ENCODE measurements at regions not wholly inside any gene's neighbourhood (a gene's known extent, or its start where the extent isn't known, plus 50 kb on each side); places are given as distances from the start of the nearest gene placed in this dataset.

- no peaks in the 10 kb centered on the region for H3K36me3 Mint-ChIP-seq (ENCODE audit: low read depth, unreplicated experiment)
- Histone ChIP-seq H3K4me2 (ENCODE audit: low read length) (peak overlapping the region; percentile 58), H3K9me3 (ENCODE audit: insufficient read depth, low read depth, low read length) (no peaks in the 10 kb centered on the region), H4K20me1 (ENCODE audit: insufficient read depth, low read length) (no peaks in the 10 kb centered on the region), H3K79me2 (ENCODE audit: insufficient read depth, low read length) (no peaks in the 10 kb centered on the region), H3K4me3 (ENCODE audit: insufficient read depth, low read depth, low read length) (no peak overlapping the region), H3K27me3 (ENCODE audit: insufficient read depth, low read length) (no peaks in the 10 kb centered on the region), H3K36me3 (ENCODE audit: insufficient read depth, low read length) (no peaks in the 10 kb centered on the region), H3K4me1 (ENCODE audit: insufficient read depth, low read length) (peaks cover 15% of the 10 kb centered on the region), H3K9ac (ENCODE audit: low read length) (no peak overlapping the region), H3K27ac (ENCODE audit: low read depth, low read length) (no peak overlapping the region), H2AFZ (ENCODE audit: low read depth, low read length) (no peak overlapping the region)
- peaks cover 8% of the 10 kb centered on the region for H3K9me3 Mint-ChIP-seq (ENCODE audit: unreplicated experiment)
- FAIRE-seq (no peak), DNase-seq (ENCODE audit: low read depth) (no peak)
- no peak for TF ChIP-seq EZH2 (IDR thresholded peaks at IDR 0.05; ENCODE audit: insufficient read depth, low read length)
- TF ChIP-seq CTCF (IDR thresholded peaks at IDR 0.05; ENCODE audit: insufficient read depth, low read depth, low read length), result no peak
- H3K27me3 Mint-ChIP-seq (ENCODE audit: low read depth, unreplicated experiment), result peaks cover 9% of the 10 kb centered on the region
- no peak overlapping the region for H3K4me3 Mint-ChIP-seq (ENCODE audit: unreplicated experiment)
- H3K4me1 Mint-ChIP-seq (ENCODE audit: low read depth, unreplicated experiment), result peaks cover 15% of the 10 kb centered on the region
- H3K27ac Mint-ChIP-seq (ENCODE audit: unreplicated experiment), result no peak overlapping the region
Observed at GRCh38 chr7:50954245-50954644, 171.5 kb upstream of the GRB10 start.

GRCh38 chr7:50953820-50954219, 171.1 kb upstream of the GRB10 start:
- DNase-seq (ENCODE audit: low read depth) (peak; percentile 73), FAIRE-seq (no peak)
- Mint-ChIP-seq H3K4me1 (ENCODE audit: low read depth, unreplicated experiment) (peaks cover 15% of the 10 kb centered on the region), H3K9me3 (ENCODE audit: unreplicated experiment) (peaks cover 11% of the 10 kb centered on the region), H3K27me3 (ENCODE audit: low read depth, unreplicated experiment) (peaks cover 7% of the 10 kb centered on the region), H3K4me3 (ENCODE audit: unreplicated experiment) (no peak overlapping the region), H3K36me3 (ENCODE audit: low read depth, unreplicated experiment) (no peaks in the 10 kb centered on the region), H3K27ac (ENCODE audit: unreplicated experiment) (no peak overlapping the region)
- Histone ChIP-seq H3K27ac (ENCODE audit: low read depth, low read length) (no peak overlapping the region), H3K4me1 (ENCODE audit: insufficient read depth, low read length) (peaks cover 15% of the 10 kb centered on the region), H3K9ac (ENCODE audit: low read length) (no peak overlapping the region), H3K4me3 (ENCODE audit: insufficient read depth, low read depth, low read length) (no peak overlapping the region), H3K9me3 (ENCODE audit: insufficient read depth, low read depth, low read length) (no peaks in the 10 kb centered on the region), H3K27me3 (ENCODE audit: insufficient read depth, low read length) (no peaks in the 10 kb centered on the region), H4K20me1 (ENCODE audit: insufficient read depth, low read length) (no peaks in the 10 kb centered on the region), H3K4me2 (ENCODE audit: low read length) (peak overlapping the region; percentile 58), H2AFZ (ENCODE audit: low read depth, low read length) (peak overlapping the region; percentile 35), H3K79me2 (ENCODE audit: insufficient read depth, low read length) (no peaks in the 10 kb centered on the region), H3K36me3 (ENCODE audit: insufficient read depth, low read length) (no peaks in the 10 kb centered on the region)
- TF ChIP-seq EZH2 (IDR thresholded peaks at IDR 0.05; ENCODE audit: insufficient read depth, low read length), result no peak
- TF ChIP-seq CTCF (IDR thresholded peaks at IDR 0.05; ENCODE audit: insufficient read depth, low read depth, low read length), result no peak

- FAIRE-seq, result no peak
- H3K36me3 ChIP-seq (ENCODE audit: insufficient read depth, low read length), result no peaks in the 10 kb centered on the region
- H3K27me3 ChIP-seq (ENCODE audit: insufficient read depth, low read length), result no peaks in the 10 kb centered on the region
- H4K20me1 ChIP-seq (ENCODE audit: insufficient read depth, low read length), result no peaks in the 10 kb centered on the region
- H3K79me2 ChIP-seq (ENCODE audit: insufficient read depth, low read length), result no peaks in the 10 kb centered on the region
- no peak overlapping the region for H3K4me3 ChIP-seq (ENCODE audit: insufficient read depth, low read depth, low read length)
- no peak overlapping the region for H2AFZ ChIP-seq (ENCODE audit: low read depth, low read length)
- peaks cover 11% of the 10 kb centered on the region for H3K9me3 Mint-ChIP-seq (ENCODE audit: unreplicated experiment)
- H3K27me3 Mint-ChIP-seq (ENCODE audit: low read depth, unreplicated experiment), result peaks cover 7% of the 10 kb centered on the region
- H3K36me3 Mint-ChIP-seq (ENCODE audit: low read depth, unreplicated experiment), result no peaks in the 10 kb centered on the region
- peak overlapping the region; percentile 58 for H3K4me2 ChIP-seq (ENCODE audit: low read length)
- no peaks in the 10 kb centered on the region for H3K9me3 ChIP-seq (ENCODE audit: insufficient read depth, low read depth, low read length)
- TF ChIP-seq EZH2 (IDR thresholded peaks at IDR 0.05; ENCODE audit: insufficient read depth, low read length), result no peak
- no peak for TF ChIP-seq CTCF (IDR thresholded peaks at IDR 0.05; ENCODE audit: insufficient read depth, low read depth, low read length)
- H3K27ac ChIP-seq (ENCODE audit: low read depth, low read length), result no peak overlapping the region
- peaks cover 15% of the 10 kb centered on the region for H3K4me1 Mint-ChIP-seq (ENCODE audit: low read depth, unreplicated experiment)
- peak overlapping the region; percentile 37 for H3K27ac Mint-ChIP-seq (ENCODE audit: unreplicated experiment)
- no peak overlapping the region for H3K9ac ChIP-seq (ENCODE audit: low read length)
- peaks cover 15% of the 10 kb centered on the region for H3K4me1 ChIP-seq (ENCODE audit: insufficient read depth, low read length)
- no peak overlapping the region for H3K4me3 Mint-ChIP-seq (ENCODE audit: unreplicated experiment)
- no peak for DNase-seq (ENCODE audit: low read depth)
Observed at GRCh38 chr7:50953303-50953702, 170.6 kb upstream of the GRB10 start.
